ENCODE measurements at regions not wholly inside any gene's neighbourhood (a gene's known extent, or its start where the extent isn't known, plus 50 kb on each side); places are given as distances from the start of the nearest gene placed in this dataset.

DNA sequence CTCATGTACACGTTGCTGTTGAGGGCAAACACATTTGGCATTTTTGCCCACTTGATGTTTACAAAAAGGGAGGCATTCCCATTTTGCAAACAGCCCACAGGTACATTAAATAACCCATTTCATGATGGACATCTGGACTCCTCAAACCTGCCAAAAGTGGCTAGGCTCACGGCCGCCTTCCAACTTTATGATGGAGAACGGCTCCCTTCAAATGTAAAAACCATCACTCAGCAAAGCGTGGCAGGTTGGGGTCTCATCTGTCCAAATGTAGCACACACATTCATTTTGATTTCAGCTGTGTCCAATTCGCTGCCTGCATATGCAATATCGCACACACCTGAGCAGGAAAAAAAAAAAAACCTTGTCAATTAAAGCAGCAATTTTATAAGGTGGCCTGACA lies 417.8 kb downstream of the TMEM114 start:
- no peak for TF ChIP-seq CTCF (IDR thresholded peaks at IDR 0.05; ENCODE audit: low read depth, low read length)
- no peak for DNase-seq (ENCODE audit: low read depth in 2 of 2)

GRCh38 chr16:8168016-8168415 lies 422.3 kb downstream of the TMEM114 start:
- DNase-seq (ENCODE audit: low read depth in 2 of 2) = no peak
- no peak for TF ChIP-seq CTCF (IDR thresholded peaks at IDR 0.05; ENCODE audit: low read depth, low read length)
- no peak overlapping the region for H3K4me3 ChIP-seq (replicated peaks in 1 of 2; ENCODE audit: low read depth in 2 of 2, low read length in 2 of 2)

More for the DNA sequence above, 417.8 kb downstream of the TMEM114 start:
- no peak overlapping the region for H3K4me3 ChIP-seq (replicated peaks in 1 of 2; ENCODE audit: low read depth in 2 of 2, low read length in 2 of 2)

GRCh38 chr16:8167436-8167835 lies 422.9 kb downstream of the TMEM114 start:
- H3K4me3 ChIP-seq (replicated peaks in 1 of 2; ENCODE audit: low read depth in 2 of 2, low read length in 2 of 2) = no peak overlapping the region
- no peak for TF ChIP-seq CTCF (IDR thresholded peaks at IDR 0.05; ENCODE audit: low read depth, low read length)
- DNase-seq (ENCODE audit: low read depth in 2 of 2) = no peak

DNA sequence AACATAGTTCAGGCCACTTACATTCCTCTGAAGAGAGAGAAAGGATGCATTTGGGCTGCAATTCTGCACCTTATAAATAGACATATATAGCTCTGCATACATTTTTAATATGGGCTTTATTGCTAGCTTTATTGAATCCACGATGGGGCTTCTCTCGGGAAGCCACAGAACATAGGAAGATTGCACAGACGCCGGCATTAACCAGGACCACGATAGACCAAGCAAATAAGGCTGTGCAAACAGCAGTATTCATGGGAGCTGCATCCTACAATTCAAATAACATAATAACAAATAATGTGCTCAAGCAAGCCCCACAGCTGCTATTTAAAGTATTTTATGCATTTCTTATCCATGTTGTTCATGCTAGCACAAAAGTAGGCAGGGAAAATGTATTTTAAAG lies 432.3 kb downstream of the TMEM114 start:
- TF ChIP-seq CTCF (IDR thresholded peaks at IDR 0.05; ENCODE audit: low read depth, low read length) = no peak
- H3K4me3 ChIP-seq (replicated peaks in 1 of 2; ENCODE audit: low read depth in 2 of 2, low read length in 2 of 2) = no peak overlapping the region
- no peak for DNase-seq (ENCODE audit: low read depth in 2 of 2)

- no peak for TF ChIP-seq CTCF (IDR thresholded peaks at IDR 0.05; ENCODE audit: low read depth, low read length)
These were observed 435.0 kb downstream of the TMEM114 start for GRCh38 chr16:8155275-8155674.

DNA sequence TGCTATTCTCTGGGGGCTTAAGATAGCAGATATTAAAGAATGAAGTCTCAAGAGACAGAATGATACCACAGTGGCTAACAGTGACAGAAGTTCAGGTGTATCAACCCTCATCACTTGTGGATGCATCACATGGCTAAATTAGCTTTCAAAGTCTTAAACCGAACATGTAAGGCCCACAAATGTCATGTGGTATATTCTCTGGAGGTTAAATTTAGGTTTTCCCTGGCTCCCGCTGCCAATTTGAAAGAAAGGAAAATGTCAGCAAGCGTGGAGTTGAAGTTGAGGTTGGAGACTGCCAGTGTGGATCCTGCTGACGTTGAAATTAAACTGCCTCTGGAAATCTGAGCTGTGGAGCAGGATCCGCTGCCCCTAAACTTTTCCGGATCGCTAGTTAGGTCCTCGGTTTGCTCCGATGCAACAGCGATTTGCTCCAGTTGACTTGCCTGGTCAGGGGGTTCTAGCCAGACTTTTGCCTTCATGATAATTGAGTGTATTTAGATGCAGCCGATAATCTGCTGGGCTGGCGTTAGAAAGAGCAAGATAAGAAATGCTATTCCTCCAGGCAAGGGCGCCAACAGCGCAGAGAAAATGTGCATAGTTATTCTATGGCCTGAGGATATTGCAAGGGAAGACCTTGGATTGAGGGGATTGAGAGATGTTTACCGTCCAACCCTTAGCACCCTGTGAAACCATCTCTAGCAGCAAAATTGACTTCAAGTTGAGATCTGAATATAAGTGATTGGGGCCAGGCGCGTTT lies 443.9 kb downstream of the TMEM114 start:
- no peak for DNase-seq (ENCODE audit: low read depth in 2 of 2)
- no peak overlapping the region for H3K4me3 ChIP-seq (replicated peaks in 1 of 2; ENCODE audit: low read depth in 2 of 2, low read length in 2 of 2)
- no peak for TF ChIP-seq CTCF (IDR thresholded peaks at IDR 0.05; ENCODE audit: low read depth, low read length)

More at GRCh38 chr16:8155275-8155674, 435.0 kb downstream of the TMEM114 start:
- no peak overlapping the region for H3K4me3 ChIP-seq (replicated peaks in 1 of 2; ENCODE audit: low read depth in 2 of 2, low read length in 2 of 2)
- DNase-seq (ENCODE audit: low read depth in 2 of 2) = no peak

GRCh38 chr16:8138666-8139065 lies 451.6 kb downstream of the TMEM114 start:
- DNase-seq (ENCODE audit: low read depth in 2 of 2) = no peak
- H3K4me3 ChIP-seq (replicated peaks in 1 of 2; ENCODE audit: low read depth in 2 of 2, low read length in 2 of 2) = no peak overlapping the region
- no peak for TF ChIP-seq CTCF (IDR thresholded peaks at IDR 0.05; ENCODE audit: low read depth, low read length)
